Fibroblast of peridontal ligament (primary cell): ENCODE measurements at regions not wholly inside any gene's neighbourhood (a gene's known extent, or its start where the extent isn't known, plus 50 kb on each side); places are given as distances from the start of the nearest gene placed in this dataset.

Experiments
- DNase-seq: peaks from one replicate; pipeline ENCODE4 v3.0.0-alpha.2; 2010; ENCODE audit errors: extremely low read depth

DNA sequence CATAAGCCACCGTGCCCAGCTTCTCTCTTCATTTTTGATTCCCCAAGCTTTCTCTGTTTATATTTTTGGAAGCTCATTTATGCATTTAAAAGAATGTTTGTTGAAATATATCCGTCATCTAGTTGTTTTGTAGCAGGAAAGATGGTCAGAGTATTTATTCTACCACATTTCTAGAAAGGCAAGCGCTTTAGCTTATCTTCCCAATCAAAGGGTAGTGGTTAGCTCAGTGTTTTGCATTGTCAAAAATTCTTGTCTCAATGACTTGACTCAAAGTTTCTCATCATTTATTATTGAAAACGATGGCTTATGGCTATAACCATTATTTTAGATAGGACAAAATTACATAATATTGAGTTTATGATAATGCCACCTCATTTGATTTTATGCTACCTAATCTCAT is 116.1 kb upstream of the ZP4 start:
- no peak for DNase-seq

DNA sequence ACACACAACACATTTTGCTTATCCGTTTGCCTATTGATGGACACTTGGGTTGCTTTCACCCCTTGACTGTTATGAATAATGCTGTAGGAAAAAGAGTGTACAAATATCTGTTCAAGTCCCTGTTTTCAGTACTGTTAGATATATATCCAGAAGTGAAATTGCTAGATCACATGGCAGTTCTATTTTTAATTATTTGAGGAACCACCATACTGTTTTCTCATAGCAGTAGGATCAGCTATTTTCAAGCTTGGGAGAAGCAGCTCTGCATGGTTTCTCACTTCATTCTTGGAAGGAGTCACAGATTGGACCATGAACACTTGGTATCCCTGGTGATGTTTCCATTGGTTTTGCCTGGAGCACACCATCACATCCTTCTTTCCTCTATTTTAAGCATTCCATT is 114.4 kb upstream of the ZP4 start:
- no peak for DNase-seq

- DNase-seq = no peak
Measured at GRCh38 chr1:238001818-238002217, 111.1 kb upstream of the ZP4 start.

- no peak for DNase-seq
Measured at GRCh38 chr1:237999426-238000052, 108.8 kb upstream of the ZP4 start.

- no peak for DNase-seq
Measured at GRCh38 chr1:237998581-237998980, 107.9 kb upstream of the ZP4 start.

DNA sequence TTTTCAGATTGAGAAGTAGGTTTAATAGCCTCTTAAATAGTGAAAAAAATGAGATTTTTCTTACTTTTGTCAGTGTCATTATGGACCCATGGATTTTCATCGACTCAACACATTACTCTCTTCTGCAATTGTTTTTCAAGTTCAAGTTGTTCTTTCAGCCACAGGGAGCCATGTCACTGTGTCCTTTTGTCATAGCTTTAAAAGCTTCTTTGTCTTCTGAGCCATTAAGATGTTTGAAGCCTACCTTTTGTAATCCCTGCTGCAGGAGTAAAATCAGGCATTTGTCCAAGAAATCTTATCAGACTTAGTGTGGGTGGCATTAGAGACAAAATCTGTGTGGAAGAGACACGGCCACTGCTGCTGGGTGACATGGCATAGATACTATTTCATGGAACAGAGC is 92.8 kb upstream of the ZP4 start:
- no peak for DNase-seq

GRCh38 chr1:237981223-237981622 is 90.5 kb upstream of the ZP4 start:
- DNase-seq = no peak

DNA sequence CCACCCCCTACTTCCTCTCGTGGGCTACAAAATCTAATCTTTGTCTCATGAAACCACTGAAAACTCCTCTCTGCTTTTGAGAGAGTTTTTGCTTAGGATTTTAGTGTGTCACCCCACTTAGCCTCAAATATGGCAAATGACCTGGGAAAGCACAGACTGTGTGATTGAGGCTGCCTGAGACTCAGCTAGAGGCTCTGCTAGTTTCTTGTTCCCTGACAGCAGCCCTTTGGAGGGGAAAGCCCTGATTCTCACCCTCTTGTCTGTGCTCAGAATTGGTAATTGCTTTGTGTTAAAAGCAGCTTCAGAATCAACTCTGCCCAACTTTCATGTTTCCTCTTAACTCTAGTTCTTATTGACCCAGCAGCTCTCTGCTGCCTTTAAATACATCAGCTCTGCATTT is 85.6 kb upstream of the ZP4 start:
- no peak for DNase-seq

DNA sequence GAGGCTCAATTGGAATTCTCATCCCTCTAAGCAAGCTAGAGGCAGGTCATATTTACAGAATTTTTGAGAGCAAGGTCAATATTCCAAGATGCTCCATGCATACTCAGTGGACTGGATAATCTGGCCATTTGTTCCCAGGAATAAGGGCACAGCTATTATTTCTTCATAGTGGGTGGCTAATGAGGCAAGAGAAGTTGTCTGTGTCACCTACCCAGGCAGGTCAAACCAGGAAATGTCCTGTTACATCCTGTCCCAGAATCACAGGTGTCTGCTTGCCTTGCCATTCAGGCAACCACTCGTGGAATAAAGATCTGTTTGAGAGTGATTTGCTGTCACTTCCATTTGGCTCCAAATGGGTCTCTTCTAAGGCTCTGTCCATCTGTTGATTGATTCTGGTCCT is 85.2 kb upstream of the ZP4 start:
- DNase-seq = no peak

GRCh38 chr1:237975376-237975775 is 84.7 kb upstream of the ZP4 start:
- DNase-seq = no peak

DNA sequence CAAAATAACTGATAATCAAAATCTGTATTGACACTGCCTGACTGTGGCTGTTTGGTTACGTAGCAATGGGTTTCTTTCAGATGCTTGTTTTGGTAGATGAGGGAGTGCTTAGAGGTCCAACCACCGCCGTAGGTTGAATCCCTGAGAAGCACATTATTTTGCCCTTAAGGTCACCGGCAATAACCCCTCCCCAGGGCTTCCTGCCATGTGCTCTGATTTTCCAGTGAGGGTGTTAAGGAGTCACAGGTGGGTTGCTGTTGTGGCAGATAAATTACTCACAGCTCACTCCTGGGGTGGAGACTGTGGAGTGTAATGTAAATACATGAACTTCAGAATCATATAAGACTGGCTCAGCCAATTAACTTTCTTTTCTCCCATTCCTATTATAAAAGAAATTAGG is 81.5 kb upstream of the ZP4 start:
- no peak for DNase-seq

DNA sequence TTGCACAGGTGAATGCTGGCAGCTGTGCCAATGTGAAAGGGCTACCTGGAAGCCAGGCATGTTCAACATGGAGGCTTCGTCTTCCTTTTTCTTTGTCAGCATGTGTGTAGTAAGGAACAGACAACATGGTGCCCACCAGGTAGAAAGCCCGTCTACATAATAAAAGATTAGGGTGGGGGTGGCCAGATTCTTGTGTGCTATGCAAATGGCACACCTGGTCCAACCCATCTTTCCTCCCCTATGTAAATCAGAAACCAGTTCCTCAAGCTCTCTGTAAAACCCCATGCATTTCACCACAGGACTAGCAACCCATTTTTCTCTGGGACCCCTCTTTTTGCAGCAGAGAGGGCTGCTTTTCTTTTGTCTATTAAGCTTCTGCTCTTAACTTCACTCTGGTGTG is 72.3 kb upstream of the ZP4 start:
- DNase-seq = no peak

- DNase-seq = no peak
Measured at GRCh38 chr1:237961754-237962153, 71.0 kb upstream of the ZP4 start.

DNA sequence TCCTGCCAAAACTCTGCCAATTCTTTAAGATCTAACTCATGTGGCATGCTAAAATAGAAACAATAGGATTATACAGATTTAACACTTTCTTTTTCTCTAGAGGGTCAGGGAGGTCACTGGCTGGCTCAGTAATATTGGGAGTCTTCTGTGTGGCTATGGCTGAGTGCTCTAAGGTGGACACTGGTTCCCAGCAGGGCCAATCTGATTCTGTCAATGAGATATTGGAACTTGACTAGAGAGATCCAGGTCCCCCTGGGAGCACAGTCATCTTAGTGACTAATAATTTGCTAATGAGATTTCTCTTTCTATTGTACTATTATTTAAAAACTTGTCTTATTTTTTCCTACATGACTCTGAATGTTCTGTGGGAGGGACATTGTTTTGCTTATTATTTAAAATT is 69.1 kb upstream of the ZP4 start:
- DNase-seq = no peak

GRCh38 chr1:237953238-237953637 is 62.5 kb upstream of the ZP4 start:
- DNase-seq = no peak
